ENCODE measurements at regions not wholly inside any gene's neighbourhood (a gene's known extent, or its start where the extent isn't known, plus 50 kb on each side); places are given as distances from the start of the nearest gene placed in this dataset.

DNA sequence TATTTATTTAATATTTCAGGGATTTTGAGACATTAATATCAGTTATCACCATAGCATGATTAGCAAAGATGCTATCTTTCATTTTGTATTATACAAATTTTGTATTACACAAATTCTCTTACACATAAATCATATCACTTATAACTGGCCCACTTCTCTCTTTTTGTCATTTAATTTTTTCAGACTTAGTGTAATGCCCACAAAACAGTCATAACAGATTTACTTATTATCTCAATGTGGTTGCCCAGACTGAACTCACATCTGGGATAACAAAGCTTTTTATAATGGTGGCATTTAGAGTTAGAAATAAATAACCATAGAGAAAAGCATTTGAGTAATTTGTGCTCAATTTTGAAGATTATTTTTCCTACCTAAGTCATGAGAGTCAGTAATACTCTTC is 148.3 kb downstream of the TFAP2B start:
- no peaks in the 10 kb centered on the region for H3K27me3 Mint-ChIP-seq (ENCODE audit: insufficient read depth, low read depth, poor library complexity)
- Histone ChIP-seq H3K27me3 (ENCODE audit: insufficient read depth) (no peaks in the 10 kb centered on the region), H3K79me2 (replicated peaks; ENCODE audit: insufficient read depth) (no peaks in the 10 kb centered on the region), H3K4me3 (no peak overlapping the region), H3K36me3 (ENCODE audit: insufficient read depth) (no peaks in the 10 kb centered on the region), H3K4me2 (no peak overlapping the region), H3K9me2 (ENCODE audit: insufficient read depth) (no peaks in the 10 kb centered on the region), H3K4me1 (ENCODE audit: insufficient read depth) (no peaks in the 10 kb centered on the region), H2AFZ (no peak overlapping the region), H3K27ac (ENCODE audit: low read depth) (no peak overlapping the region), H3F3A (replicated peaks; ENCODE audit: low read depth) (no peaks in the 10 kb centered on the region), H4K20me1 (replicated peaks; ENCODE audit: insufficient read depth) (no peaks in the 10 kb centered on the region)
- H3K27ac Mint-ChIP-seq: no peak overlapping the region
- DNase-seq (ENCODE audit: low spot score) (no peak), ATAC-seq (no peak)
- no peaks in the 10 kb centered on the region for H3K9me3 Mint-ChIP-seq
- H3K4me1 Mint-ChIP-seq: no peaks in the 10 kb centered on the region
- no peak overlapping the region for H3K4me3 Mint-ChIP-seq
- TF ChIP-seq CREB1 (CRISPR knock-in tag; IDR thresholded peaks at IDR 0.05; ENCODE audit: low read depth): no peak
- TF ChIP-seq, protein P1, sequence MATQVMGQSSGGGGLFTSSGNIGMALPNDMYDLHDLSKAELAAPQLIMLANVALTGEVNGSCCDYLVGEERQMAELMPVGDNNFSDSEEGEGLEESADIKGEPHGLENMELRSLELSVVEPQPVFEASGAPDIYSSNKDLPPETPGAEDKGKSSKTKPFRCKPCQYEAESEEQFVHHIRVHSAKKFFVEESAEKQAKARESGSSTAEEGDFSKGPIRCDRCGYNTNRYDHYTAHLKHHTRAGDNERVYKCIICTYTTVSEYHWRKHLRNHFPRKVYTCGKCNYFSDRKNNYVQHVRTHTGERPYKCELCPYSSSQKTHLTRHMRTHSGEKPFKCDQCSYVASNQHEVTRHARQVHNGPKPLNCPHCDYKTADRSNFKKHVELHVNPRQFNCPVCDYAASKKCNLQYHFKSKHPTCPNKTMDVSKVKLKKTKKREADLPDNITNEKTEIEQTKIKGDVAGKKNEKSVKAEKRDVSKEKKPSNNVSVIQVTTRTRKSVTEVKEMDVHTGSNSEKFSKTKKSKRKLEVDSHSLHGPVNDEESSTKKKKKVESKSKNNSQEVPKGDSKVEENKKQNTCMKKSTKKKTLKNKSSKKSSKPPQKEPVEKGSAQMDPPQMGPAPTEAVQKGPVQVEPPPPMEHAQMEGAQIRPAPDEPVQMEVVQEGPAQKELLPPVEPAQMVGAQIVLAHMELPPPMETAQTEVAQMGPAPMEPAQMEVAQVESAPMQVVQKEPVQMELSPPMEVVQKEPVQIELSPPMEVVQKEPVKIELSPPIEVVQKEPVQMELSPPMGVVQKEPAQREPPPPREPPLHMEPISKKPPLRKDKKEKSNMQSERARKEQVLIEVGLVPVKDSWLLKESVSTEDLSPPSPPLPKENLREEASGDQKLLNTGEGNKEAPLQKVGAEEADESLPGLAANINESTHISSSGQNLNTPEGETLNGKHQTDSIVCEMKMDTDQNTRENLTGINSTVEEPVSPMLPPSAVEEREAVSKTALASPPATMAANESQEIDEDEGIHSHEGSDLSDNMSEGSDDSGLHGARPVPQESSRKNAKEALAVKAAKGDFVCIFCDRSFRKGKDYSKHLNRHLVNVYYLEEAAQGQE (IDR thresholded peaks at IDR 0.05; ENCODE audit: unreplicated experiment): no peak
- TF ChIP-seq ZNF462 (CRISPR knock-in tag; IDR thresholded peaks at IDR 0.05): no peak
- TF ChIP-seq STAT1 (IDR thresholded peaks at IDR 0.05; ENCODE audit: unreplicated experiment): no peak
- no peak for TF ChIP-seq ZNF114 (CRISPR knock-in tag; IDR thresholded peaks at IDR 0.05)
- no peak for TF ChIP-seq JUNB (IDR thresholded peaks at IDR 0.05; ENCODE audit: unreplicated experiment)
- TF ChIP-seq ZNF331 (CRISPR knock-in tag; IDR thresholded peaks at IDR 0.05; ENCODE audit: low read depth): no peak
- no peak for TF ChIP-seq POLR2AphosphoS5 (IDR thresholded peaks at IDR 0.05; ENCODE audit: low read depth)
- no peak for TF ChIP-seq EZH2phosphoT487 (IDR thresholded peaks at IDR 0.05; ENCODE audit: unreplicated experiment)
- TF ChIP-seq CTCF (conservative IDR thresholded peaks at IDR 0.05; ENCODE audit: low read depth in 2 of 2): no peak
- TF ChIP-seq NANOG (IDR thresholded peaks at IDR 0.05; ENCODE audit: borderline replicate concordance): no peak
- TF ChIP-seq ETS1 (IDR thresholded peaks at IDR 0.05): no peak
- TF ChIP-seq EZH2 (IDR thresholded peaks at IDR 0.05; ENCODE audit: low read depth, unreplicated experiment): no peak
- no peaks in the 10 kb centered on the region for H3K36me3 Mint-ChIP-seq (ENCODE audit: low read depth)
